Stimulated activated CD8-positive, alpha-beta memory T cell treated with anti-CD3 and anti-CD28 coated beads, Interleukin-4, amount 100 ng/mL, for 24 hours (primary cell): ENCODE measurements at regions not wholly inside any gene's neighbourhood (a gene's known extent, or its start where the extent isn't known, plus 50 kb on each side); places are given as distances from the start of the nearest gene placed in this dataset.

Experiments used
- DNase-seq: peaks from one replicate; pipeline ENCODE4 v3.0.0-alpha.2; 2020; ENCODE audit warnings: low read depth

DNA sequence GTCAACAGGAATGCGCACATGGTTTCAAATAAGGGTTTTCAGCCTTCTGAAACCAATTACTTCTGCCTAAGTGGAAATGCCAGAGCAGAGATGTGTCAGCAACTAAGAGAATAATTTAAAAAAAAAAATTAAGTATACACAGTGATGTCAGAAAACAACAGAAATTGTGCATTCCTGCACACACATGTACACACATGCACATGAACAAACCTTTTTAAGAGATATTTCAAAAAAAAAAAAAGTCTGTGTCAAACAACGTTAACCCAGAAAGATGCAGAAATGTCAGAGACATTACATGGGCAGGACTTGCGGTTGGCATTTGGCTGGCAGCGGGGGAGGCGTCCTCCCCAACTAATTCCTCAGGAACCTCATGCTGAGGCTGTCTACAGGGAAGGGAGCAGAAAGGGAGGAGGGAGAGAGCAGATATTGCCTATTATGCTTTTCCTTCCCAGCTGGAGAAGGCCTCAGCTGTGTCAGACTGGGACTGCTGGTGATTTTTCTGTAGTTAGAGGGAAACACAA lies 536.9 kb upstream of the WWC1 start:
- DNase-seq, result no peak

DNA sequence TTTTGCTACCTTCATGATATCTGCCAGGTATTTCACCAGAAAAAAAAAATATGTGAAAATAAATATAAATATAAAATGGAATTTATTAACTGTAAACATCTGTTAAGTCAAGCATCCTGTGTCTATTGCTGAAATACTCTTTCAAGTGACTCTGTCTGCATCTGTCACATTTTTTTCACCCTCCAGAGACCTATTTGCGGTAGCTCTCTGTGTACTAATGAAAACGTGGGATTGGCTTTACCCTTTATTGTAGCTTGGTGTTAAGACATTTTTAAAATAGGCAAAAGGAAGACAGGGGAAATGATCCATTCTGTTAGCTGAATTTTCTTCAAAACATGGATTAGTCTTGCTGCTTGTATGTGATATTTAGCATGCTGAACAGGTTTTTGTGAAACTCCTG lies 536.0 kb upstream of the WWC1 start:
- no peak for DNase-seq

DNA sequence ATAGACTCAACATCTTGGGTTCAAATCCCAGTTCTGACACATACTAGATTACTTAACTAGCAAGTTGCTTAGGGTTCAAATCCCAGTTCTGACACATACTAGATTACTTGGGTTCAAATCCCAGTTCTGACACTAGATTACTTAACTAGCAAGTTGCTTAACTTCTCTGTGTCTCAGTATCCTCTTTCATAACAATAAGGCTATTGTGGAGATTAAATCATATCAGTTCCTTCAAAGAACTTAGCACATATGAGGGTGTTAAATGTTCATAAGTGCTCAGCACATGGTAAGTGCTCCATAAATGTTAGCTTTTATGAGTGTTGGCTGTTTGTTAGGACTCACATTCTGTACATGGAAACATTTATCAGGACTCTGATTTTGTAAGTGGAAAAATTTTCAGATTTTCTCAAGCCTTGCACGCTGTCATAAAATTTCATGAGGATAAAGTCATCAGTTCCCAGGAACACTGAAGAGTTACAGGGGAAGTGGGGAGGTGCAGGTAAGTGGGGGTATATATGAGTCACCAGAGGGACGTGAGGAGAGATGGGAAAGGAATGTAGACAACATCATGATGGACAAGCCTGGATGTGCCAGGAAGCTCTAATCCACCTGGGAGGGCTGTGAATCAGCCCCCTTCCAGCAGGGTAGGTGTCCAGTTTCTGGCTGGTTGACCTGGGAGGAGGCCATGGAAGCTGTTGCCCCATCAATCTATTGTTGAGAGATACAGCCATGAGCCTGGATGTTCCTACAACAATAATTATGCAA lies 532.2 kb upstream of the WWC1 start:
- no peak for DNase-seq

DNA sequence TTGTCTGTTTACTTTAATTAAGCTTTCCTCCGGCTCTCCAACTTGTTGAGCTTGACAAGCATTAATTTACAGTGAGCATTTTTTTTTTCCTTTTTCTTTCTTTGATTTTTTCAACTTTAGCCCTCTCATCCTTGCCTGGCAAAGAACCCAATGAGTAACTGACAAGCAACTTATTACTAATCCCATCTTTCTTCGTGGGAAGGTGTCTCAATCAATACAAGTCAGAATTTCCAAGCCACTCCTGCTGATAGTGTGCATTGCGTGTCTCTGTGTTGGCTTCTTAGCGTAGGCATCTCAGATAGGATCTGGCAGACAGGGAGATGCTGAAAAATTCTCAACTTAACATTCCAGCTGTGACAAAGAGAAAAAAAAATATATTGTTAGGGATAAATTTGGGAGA lies 527.7 kb upstream of the WWC1 start:
- DNase-seq, result no peak

DNA sequence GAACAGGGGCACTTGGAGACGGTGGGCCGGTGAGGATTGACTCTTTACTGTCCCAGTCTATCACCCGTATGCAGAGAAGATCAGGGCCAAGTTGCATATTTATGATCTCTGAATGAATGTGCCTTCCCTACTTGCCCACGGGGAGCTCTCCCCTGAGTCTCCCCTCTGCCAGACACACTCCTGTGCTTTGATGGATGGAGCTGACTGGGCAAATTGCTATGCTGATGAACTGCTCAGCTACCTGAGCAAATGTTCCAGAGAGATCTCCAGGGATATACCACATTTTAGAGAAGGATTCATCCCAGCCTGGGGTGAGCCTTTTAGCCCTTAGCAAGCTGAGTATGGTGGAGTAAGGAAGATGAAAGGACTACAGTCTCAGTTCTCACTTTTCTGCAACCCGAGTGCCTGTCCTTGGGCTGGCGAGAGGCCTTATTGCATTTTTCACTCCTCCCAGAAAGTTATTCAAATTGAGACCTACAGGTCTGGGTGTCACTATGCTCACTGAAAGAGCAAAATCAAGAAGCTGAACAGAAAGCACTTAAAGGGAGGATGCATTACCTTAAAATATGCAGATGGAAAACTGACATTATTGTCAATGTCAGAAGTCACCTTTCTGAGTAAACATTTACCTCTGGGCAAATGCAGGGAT lies 526.7 kb upstream of the WWC1 start:
- no peak for DNase-seq

DNA sequence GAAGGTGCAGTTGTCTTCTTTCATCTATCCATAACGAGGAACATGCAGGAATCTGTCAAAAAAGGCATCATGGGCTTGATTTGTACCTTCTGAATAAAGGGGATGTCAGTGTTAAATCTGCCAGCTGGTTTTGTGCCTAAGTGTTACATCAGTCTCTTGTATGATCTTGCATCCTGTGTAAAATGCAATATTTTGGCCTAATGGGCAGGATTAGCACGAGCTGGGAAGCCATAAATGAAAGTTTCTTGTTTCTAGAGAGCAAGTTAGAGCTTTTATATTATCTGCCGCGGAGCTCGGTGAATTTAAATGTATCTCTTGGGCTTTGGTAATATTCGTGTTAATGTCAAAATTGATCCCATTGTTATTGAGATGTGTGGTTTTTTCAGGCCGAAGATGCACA lies 526.1 kb upstream of the WWC1 start:
- no peak for DNase-seq

DNA sequence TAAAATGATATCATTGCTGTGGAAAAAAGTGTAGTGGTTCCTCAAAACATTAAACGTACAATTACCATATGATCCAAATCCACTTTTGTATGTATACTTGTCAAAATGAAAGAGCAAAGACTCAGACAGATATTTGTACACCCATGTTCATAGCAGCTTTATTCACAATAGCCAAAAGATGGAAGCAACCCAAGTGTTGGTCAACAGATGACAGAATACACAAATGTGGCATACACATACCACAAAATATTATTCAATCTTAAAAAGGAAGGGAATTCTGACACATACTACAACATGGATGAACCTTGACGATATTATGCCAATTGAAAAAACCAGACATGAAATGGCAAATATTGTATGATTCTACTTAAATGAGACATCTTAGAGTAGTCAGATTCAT lies 524.5 kb upstream of the WWC1 start:
- no peak for DNase-seq

DNA sequence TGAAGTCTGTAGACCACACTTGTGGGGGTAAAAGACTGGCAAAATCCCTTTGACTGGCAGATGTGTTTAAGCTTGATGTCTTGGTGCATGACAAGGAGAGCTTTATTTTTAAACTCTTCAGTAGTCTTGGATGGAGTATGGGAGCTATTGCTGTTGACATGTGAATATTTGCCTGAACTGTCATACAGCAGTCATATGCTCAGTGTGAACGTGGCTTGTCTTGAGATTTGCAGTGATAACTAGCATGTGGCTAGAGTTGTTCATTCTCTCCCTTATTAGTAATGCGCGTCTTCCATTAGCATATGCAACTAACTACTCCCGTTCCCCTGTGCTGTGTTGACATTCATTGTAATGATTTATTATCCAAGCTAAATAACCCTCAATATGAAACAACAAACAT lies 523.6 kb upstream of the WWC1 start:
- no peak for DNase-seq

DNA sequence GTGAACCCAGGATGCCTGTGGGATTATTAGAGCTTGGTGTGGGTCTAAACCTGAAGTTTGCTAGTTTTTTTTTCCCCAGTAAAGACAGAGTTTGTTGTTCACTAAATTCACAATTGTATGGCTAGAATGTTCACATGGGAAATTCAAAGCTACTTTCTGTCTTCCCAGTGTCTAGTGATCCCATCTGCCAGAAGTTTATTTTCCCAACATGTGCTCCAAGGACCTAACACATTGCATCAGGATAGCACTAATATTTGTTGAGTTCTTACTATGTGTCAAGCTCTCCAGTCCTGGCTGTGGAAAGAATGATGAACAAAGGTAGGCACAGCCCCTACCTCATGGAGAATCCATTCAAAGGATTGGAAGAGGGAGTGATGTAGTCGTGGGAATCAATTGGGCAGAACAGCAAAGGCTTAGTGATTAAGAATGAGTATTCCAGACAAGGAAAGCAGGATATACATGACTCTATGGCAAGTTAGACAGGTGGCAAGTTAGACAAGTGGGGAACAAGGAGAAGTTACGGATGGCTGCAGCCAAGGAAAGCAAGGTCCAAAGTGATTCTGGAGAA lies 521.5 kb upstream of the WWC1 start:
- no peak for DNase-seq

DNA sequence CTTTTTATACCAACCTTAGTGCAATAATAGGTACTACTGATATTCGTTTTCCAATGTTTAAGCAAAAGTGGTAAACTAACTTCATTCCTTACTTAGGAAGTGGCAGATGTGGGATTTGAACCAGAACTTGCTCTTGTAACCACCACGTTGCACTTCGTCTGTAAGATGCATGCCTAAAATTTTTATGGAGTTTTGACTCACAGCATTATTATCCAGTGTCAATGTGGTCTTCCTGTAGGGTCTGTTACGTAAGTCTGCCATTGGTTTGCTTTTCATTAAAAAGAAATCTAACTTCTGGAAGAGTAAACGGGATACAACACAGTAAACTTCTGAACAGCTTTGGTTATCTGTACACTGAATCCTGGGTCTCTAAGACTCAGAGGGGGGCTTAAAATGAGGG lies 521.0 kb upstream of the WWC1 start:
- no peak for DNase-seq

DNA sequence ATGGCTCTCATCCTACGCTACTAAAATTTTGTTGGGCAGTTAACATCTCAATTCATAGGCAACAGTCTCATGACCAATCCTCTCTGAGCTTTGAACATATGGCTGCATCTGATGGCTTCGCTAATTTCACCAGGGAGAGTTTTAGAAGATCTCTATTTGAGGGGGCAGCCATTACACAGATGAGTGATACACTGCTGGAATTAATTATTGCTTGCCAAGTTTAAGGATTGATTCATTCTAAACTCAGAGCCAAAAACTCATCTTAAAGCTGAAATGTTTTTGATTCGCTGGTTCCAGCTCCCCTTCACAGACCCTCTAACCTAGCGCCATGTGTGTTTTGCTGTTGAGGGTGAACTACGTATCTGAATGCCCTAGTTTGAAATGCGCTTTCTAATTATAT lies 519.9 kb upstream of the WWC1 start:
- no peak for DNase-seq

DNA sequence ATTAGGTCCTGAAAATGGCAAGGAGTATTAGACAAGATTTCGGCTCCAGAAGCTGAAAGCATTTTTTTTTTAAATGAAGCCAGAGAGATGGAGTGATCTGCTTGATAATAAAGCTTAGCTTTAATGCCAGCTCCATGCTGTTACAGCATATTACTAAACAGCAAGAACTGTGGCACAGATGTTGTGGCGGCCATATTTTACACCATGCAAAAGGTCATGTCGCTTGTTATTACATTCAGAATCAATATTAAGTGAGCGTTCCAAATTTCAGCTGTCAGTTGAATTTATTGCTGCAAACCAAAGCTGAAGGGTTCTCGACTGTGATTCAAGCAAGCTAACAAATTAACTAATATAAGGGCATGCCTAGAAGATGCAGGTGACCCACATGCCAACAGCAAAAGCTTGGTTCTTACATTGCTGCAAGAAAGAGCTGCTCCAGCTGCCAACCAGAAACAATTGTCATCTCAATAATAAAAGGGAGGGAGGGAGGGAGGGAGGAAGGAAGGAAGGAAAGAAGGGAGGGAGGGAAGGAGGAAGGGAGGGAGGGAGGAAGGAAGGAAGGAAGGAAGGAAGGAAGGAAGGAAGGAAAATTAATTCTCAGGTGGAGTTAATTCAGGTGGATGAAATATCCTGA lies 517.7 kb upstream of the WWC1 start:
- DNase-seq, result no peak

DNA sequence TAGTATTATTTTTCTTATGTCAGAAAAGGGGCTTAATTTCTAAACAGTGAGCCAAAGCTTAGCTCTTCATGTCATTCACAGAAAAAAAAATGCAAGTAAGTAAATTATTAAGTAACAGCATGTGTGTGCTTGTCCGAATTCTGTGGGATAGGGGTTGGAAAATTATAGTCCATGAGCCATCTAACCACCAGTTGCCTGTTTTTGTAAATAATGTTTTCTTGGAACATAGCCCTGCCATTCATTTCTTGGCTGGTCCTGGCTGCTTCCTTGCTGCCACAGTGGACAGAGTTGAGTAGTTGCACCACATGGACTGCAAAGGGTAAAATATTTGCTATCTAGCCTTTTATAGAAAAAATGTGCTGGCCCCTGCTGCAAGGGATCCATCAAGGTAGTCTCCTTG lies 513.7 kb upstream of the WWC1 start:
- DNase-seq, result no peak

DNA sequence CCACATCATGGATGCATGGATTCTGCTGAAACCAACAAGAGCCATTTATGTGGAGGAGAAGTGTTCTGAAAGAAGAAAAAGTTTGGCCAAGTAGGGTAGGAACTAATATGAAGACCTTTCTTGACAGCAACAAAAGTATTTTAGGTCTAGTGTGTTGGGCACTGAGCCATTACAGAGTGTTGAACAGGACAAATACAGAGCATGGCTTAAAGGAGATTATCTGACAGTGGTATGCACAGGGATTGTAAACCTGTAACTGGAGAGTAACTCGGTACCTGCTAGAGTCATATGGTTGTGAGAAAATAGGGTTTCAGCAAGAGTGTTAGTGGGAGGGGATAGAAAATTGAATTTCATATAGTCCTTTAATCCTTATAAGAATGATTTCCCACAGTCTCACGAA lies 513.2 kb upstream of the WWC1 start:
- DNase-seq, result no peak

DNA sequence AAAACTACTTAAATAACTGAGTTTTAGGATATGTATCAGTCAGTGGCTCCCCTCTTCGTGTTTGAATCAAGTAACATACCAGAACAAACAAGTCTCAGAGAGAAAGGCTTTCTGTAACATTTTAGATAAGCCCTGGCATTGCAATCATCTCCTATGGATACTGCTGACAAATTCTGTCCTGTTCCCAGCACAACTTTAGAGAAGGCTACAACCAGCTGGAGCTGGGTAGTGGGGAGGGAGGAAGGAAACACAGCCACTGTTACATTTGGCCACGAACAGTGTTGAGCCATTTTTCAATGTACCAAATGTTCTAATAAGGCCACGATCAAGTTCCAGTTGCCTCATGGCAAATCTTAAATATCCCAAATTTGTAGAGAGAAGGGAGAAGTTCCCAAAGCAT lies 511.8 kb upstream of the WWC1 start:
- DNase-seq, result no peak

DNA sequence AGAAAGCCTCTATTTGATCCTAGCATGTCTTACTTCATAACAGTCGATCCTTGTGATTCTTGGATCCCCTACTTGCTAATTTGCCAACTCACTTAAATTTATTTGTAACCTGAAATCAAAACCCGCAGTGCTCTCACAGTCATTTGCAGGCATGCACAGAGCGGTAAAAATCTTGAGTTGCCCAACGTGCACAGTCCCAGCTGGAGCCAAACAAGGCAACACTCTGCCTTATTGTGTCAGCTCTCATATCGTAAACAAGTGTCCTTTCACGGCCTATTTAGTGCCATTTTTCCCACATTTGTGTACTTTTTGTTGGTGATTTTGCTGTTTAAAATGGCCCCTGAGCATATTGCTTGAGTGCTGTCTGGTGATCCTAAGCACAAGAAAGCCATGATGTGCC lies 511.3 kb upstream of the WWC1 start:
- no peak for DNase-seq

DNA sequence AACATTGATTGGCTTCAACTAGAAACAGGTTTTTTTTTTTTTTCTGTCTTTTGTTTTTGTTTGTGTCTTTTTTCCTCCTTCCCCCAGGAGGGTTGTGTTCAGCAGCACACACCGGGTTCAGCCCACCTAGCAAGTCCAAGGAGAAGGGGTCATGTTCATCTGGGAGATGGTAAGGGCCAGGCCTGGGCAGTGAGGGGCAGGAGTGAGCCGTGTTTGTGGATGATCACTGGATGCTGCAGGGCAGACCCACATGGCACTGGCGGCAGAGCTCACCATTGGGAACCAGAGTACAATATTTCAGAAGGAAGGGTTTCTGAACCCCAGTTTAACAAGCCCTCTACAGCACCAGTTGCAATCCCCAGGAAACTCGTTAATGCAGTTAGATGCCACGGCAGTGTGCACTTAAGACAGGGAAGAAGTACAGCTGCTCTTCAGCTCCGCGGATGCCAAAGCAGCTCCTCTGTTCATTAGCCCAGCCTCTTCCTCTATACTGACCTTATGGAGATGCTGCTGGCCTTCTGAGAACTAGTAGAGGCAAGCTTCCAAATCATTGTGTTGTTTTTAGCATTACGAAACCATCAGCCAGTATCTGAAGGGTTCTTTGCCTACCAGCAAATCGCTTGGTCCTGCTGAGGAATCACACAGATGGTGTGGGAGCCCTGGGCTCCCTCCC lies 508.2 kb upstream of the WWC1 start:
- no peak for DNase-seq

DNA sequence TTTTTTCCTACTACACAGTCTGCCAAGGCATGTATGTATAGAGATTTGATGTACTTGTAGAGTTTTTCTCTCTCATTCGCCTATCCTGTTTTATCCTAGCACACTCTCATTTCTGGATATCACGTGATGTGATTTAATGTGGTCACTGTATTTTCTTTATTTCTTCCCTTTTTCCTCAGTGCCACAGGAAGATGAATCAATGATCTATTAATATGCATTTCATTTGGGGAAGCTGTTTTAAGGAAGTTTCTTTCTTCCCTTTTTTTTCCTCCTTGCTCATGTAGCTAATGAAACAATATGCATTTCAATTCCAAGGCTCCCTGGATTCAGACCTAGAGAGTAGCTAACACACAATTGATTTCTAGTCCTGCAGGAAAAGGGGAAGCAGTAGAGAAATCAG lies 506.3 kb upstream of the WWC1 start:
- no peak for DNase-seq

DNA sequence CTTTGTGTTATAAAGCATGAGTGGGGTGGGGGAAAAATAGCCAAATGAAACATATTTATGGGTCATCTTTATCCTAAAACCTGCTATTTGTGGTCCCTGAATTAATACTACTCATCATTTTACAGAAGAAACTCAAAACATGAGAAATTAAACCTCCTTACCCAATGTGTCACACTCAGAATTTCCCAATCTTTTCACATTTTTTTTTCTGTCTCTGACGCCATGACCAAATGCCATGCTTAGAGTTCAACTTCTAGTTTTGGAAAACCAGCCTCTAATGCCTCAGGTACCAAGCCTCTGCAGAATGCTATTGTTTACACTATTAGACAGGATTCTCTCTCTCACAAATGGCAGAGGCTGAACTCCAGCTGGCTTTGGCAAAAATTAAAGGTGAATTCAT lies 505.5 kb upstream of the WWC1 start:
- DNase-seq, result no peak

DNA sequence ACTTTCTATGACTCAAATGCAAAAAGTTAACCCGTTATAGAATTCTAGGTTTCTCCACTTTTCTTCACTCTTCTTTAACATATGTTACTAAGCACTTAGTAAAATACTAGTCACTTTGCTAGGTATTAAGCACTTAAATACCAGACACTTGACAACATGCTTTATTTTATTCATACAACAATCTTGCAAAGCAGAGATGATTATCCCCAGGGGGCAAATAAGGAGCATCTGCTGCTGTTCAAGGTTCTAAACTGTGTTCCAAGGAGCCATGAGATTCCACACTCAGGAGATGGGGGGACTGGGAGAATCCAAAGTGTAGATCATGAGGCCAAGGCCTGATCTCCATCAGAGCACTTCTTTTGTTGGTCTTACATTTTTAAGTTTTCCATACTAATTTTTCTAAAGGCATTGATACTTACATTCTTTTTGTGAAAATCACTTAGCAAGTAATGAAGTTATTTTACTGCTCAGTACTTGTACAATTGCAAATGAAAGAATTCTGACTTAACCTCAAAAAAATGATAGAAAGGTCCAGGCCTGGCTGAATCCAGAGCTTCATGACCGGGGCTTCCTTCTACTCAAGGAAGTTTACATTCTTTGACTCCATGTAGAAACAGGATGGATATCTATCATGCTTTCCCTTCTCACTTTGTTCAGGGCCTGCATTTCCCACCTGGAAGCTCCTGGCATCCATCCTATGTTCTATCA lies 504.4 kb upstream of the WWC1 start:
- DNase-seq, result no peak

DNA sequence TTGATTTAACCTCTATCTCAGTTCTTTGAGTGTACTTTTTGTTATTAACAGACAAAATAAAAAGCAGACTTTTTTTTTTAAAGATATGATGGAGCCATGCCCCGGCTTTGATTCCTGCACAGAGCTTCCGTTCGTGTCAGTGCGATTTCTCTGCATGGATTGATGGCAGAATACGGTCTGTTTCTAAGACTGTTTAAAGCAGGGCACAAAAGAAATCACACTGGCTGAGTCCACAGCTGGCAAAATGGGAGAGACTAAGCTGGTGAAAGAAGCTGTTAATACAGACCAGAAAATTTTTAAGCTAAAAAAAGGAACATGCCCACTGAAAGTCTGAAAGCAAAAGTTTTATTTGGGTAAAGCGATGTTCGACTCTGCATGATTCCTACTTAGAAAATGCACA lies 501.4 kb upstream of the WWC1 start:
- no peak for DNase-seq
